ENCODE measurements at regions not wholly inside any gene's neighbourhood (a gene's known extent, or its start where the extent isn't known, plus 50 kb on each side); places are given as distances from the start of the nearest gene placed in this dataset.

GRCh38 chr5:107293541-107294210 lies 377.1 kb downstream of the EFNA5 start:
- no peak for DNase-seq (ENCODE audit: low read depth in 2 of 2)

- DNase-seq (ENCODE audit: low read depth in 2 of 2), result no peak
Measured at GRCh38 chr5:107291866-107292265, 378.9 kb downstream of the EFNA5 start.

- DNase-seq (ENCODE audit: low read depth in 2 of 2), result peak in 1 of 2 donors; percentile 9
Measured at GRCh38 chr5:107290780-107291398, 379.8 kb downstream of the EFNA5 start.

GRCh38 chr5:107289030-107289714 lies 381.6 kb downstream of the EFNA5 start:
- no peak for DNase-seq (ENCODE audit: low read depth in 2 of 2)

GRCh38 chr5:107286447-107287098 lies 384.2 kb downstream of the EFNA5 start:
- DNase-seq (ENCODE audit: low read depth in 2 of 2), result no peak

- DNase-seq (ENCODE audit: low read depth in 2 of 2), result no peak
Measured at GRCh38 chr5:107285772-107286171, 385.0 kb downstream of the EFNA5 start.

- peak in 1 of 2 donors; percentile 19 for DNase-seq (ENCODE audit: low read depth in 2 of 2)
Measured at GRCh38 chr5:107284822-107285525, 385.8 kb downstream of the EFNA5 start.

GRCh38 chr5:107282061-107282460 lies 388.7 kb downstream of the EFNA5 start:
- peak in 1 of 2 donors; percentile 40 for DNase-seq (ENCODE audit: low read depth in 2 of 2)

GRCh38 chr5:107278774-107279173 lies 392.0 kb downstream of the EFNA5 start:
- no peak for DNase-seq (ENCODE audit: low read depth in 2 of 2)

GRCh38 chr5:107277485-107278125 lies 393.1 kb downstream of the EFNA5 start:
- DNase-seq (ENCODE audit: low read depth in 2 of 2), result no peak

- DNase-seq (ENCODE audit: low read depth in 2 of 2), result peak in 1 of 2 donors; percentile 21
Measured at GRCh38 chr5:107275333-107275732, 395.4 kb downstream of the EFNA5 start.

- no peak for DNase-seq (ENCODE audit: low read depth in 2 of 2)
Measured at GRCh38 chr5:107274571-107274970, 396.2 kb downstream of the EFNA5 start.

GRCh38 chr5:107272954-107273353 lies 397.8 kb downstream of the EFNA5 start:
- DNase-seq (ENCODE audit: low read depth in 2 of 2), result peak; percentile 49 to 73

GRCh38 chr5:107272509-107272908 lies 398.2 kb downstream of the EFNA5 start:
- DNase-seq (ENCODE audit: low read depth in 2 of 2), result no peak

GRCh38 chr5:107271682-107272350 lies 398.9 kb downstream of the EFNA5 start:
- DNase-seq (ENCODE audit: low read depth in 2 of 2), result no peak

- DNase-seq (ENCODE audit: low read depth in 2 of 2), result no peak
Measured at GRCh38 chr5:107270561-107270960, 400.2 kb downstream of the EFNA5 start.

GRCh38 chr5:107269678-107270077 lies 401.1 kb downstream of the EFNA5 start:
- no peak for DNase-seq (ENCODE audit: low read depth in 2 of 2)

- no peak for DNase-seq (ENCODE audit: low read depth in 2 of 2)
Measured at GRCh38 chr5:107269256-107269655, 401.5 kb downstream of the EFNA5 start.

GRCh38 chr5:107268241-107268640 lies 402.5 kb downstream of the EFNA5 start:
- peak in 1 of 2 donors; percentile 14 for DNase-seq (ENCODE audit: low read depth in 2 of 2)

- DNase-seq (ENCODE audit: low read depth in 2 of 2), result no peak
Measured at GRCh38 chr5:107266100-107266499, 404.6 kb downstream of the EFNA5 start.

Measured in dermis microvascular lymphatic vessel endothelial cell (primary cell).